NCI-H1048 (cell line): ENCODE measurements at regions not wholly inside any gene's neighbourhood (a gene's known extent, or its start where the extent isn't known, plus 50 kb on each side); places are given as distances from the start of the nearest gene placed in this dataset.
"Not testable (repeated sequence)": the region's sequence is repeated elsewhere in the genome, so short reads cannot be mapped to it uniquely, and the experiment has no call there.

ENCODE experiments used
- DNase-seq: peaks from one replicate; lab custom pipeline; 2025; lab: John Stamatoyannopoulos, UW

- DNase-seq = no peak
Measured at GRCh38 chr6:119880840-119881239, 531.3 kb upstream of the MAN1A1 start.

- no peak for DNase-seq
Measured at GRCh38 chr6:119879731-119880130, 530.2 kb upstream of the MAN1A1 start.

GRCh38 chr6:119874381-119874780, 524.8 kb upstream of the MAN1A1 start:
- no peak for DNase-seq

- no peak for DNase-seq
Measured at GRCh38 chr6:119873107-119873506, 523.5 kb upstream of the MAN1A1 start.

GRCh38 chr6:119871520-119871919, 522.0 kb upstream of the MAN1A1 start:
- no peak for DNase-seq

- DNase-seq = no peak
Measured at GRCh38 chr6:119865466-119866350, 516.1 kb upstream of the MAN1A1 start.

- DNase-seq = no peak
Measured at GRCh38 chr6:119862719-119863118, 513.2 kb upstream of the MAN1A1 start.

GRCh38 chr6:119858901-119859300, 509.3 kb upstream of the MAN1A1 start:
- DNase-seq = no peak

- no peak for DNase-seq
Measured at GRCh38 chr6:119856136-119856535, 506.6 kb upstream of the MAN1A1 start.

- DNase-seq = no peak
Measured at GRCh38 chr6:119848696-119849095, 499.1 kb upstream of the MAN1A1 start.

GRCh38 chr6:119845161-119845560, 495.6 kb upstream of the MAN1A1 start:
- no peak for DNase-seq

GRCh38 chr6:119844387-119844786, 494.8 kb upstream of the MAN1A1 start:
- no peak for DNase-seq

- DNase-seq = no peak
Measured at GRCh38 chr6:119842191-119842590, 492.6 kb upstream of the MAN1A1 start.

- DNase-seq = no peak
Measured at GRCh38 chr6:119838043-119838442, 488.5 kb upstream of the MAN1A1 start.

GRCh38 chr6:119834418-119834817, 484.9 kb upstream of the MAN1A1 start:
- no peak for DNase-seq

- DNase-seq = no peak
Measured at GRCh38 chr6:119832411-119832810, 482.9 kb upstream of the MAN1A1 start.

GRCh38 chr6:119830494-119831295, 481.1 kb upstream of the MAN1A1 start:
- DNase-seq = no peak

GRCh38 chr6:119830069-119830468, 480.5 kb upstream of the MAN1A1 start:
- no peak for DNase-seq

- DNase-seq = not testable (repeated sequence)
Measured at GRCh38 chr6:119829499-119829898, 479.9 kb upstream of the MAN1A1 start.

GRCh38 chr6:119829006-119829405, 479.4 kb upstream of the MAN1A1 start:
- no peak for DNase-seq

GRCh38 chr6:119821380-119821779, 471.8 kb upstream of the MAN1A1 start:
- no peak for DNase-seq

- no peak for DNase-seq
Measured at GRCh38 chr6:119818876-119819275, 469.3 kb upstream of the MAN1A1 start.
